22Rv1 (cell line): ENCODE measurements at regions not wholly inside any gene's neighbourhood (a gene's known extent, or its start where the extent isn't known, plus 50 kb on each side); places are given as distances from the start of the nearest gene placed in this dataset.

Source experiments
- CTCF ChIP-seq: fragments of 450-650 bp; IDR thresholded peaks from 2 replicates; pipeline ENCODE4 v1.5.1; 2017; ENCODE audit warnings: mild to moderate bottlenecking
- ZFX ChIP-seq: fragments of 450-650 bp; IDR thresholded peaks from 2 replicates; pipeline ENCODE4 v1.6.1; 2017; ENCODE audit warnings: antibody characterized with exemption, borderline replicate concordance

- TF ChIP-seq CTCF (no peak), ZFX (no peak)
Measured at GRCh38 chr18:37874721-37875120, 309.1 kb upstream of the CELF4 start.
